ENCODE measurements at regions not wholly inside any gene's neighbourhood (a gene's known extent, or its start where the extent isn't known, plus 50 kb on each side); places are given as distances from the start of the nearest gene placed in this dataset.

- TF ChIP-seq, protein P1, sequence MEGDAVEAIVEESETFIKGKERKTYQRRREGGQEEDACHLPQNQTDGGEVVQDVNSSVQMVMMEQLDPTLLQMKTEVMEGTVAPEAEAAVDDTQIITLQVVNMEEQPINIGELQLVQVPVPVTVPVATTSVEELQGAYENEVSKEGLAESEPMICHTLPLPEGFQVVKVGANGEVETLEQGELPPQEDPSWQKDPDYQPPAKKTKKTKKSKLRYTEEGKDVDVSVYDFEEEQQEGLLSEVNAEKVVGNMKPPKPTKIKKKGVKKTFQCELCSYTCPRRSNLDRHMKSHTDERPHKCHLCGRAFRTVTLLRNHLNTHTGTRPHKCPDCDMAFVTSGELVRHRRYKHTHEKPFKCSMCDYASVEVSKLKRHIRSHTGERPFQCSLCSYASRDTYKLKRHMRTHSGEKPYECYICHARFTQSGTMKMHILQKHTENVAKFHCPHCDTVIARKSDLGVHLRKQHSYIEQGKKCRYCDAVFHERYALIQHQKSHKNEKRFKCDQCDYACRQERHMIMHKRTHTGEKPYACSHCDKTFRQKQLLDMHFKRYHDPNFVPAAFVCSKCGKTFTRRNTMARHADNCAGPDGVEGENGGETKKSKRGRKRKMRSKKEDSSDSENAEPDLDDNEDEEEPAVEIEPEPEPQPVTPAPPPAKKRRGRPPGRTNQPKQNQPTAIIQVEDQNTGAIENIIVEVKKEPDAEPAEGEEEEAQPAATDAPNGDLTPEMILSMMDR (IDR thresholded peaks at IDR 0.05) = no peak
- no peak for TF ChIP-seq POLR2A (IDR thresholded peaks at IDR 0.05)
These were observed 77.2 kb upstream of the OSMR start for GRCh38 chr5:38768412-38769211.

All from lower leg skin (tissue), 3 donors.